ENCODE measurements at regions not wholly inside any gene's neighbourhood (a gene's known extent, or its start where the extent isn't known, plus 50 kb on each side); places are given as distances from the start of the nearest gene placed in this dataset.
"Not testable (repeated sequence)": the region's sequence is repeated elsewhere in the genome, so short reads cannot be mapped to it uniquely, and the experiment has no call there.

DNA sequence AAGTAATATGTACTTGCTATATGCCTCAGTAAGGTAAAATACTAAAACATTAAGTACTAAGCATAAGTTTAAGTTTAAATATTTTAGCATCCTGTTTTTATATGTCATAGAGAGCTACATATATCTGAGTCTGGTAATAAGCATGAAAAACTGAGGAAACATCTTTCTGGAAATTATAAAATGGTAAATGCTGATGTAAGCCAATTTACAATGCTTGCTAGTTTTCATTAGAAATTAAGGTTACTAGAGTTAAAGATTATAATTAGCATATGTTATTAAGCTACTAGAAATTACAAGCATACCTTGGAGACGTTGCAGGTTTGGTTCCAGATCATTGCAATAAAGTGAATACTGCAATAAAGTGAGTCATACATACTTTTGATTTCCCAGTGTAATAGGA lies 477.0 kb upstream of the LRRC7 start:
- ChIA-PET CTCF (interaction anchor here (0.6 kb wide), 1 partner anchor 13 kb away, joined by 4 read pairs; no protein-coding TSS in a partner anchor), POLR2A (no interaction called here)

GRCh38 chr1:69102058-69102457 lies 465.7 kb upstream of the LRRC7 start:
- H3K4me3 ChIP-seq (ENCODE audit: low read depth, low read length); CTCF ChIA-PET; DNase-seq (ENCODE audit: low read depth, low spot score); POLR2A ChIA-PET: not testable (repeated sequence)

More for the DNA sequence above, 477.0 kb upstream of the LRRC7 start:
- TF ChIP-seq CTCF (IDR thresholded peaks at IDR 0.05; ENCODE audit: insufficient read depth, low read length, missing control alignments): no peak
- H3K4me3 ChIP-seq (ENCODE audit: low read depth, low read length): no peak overlapping the region
- no peak for DNase-seq (ENCODE audit: low read depth, low spot score)

- no peak for DNase-seq (ENCODE audit: low read depth, low spot score)
- ChIA-PET CTCF (no interaction called here), POLR2A (no interaction called here)
- no peak overlapping the region for H3K4me3 ChIP-seq (ENCODE audit: low read depth, low read length)
- TF ChIP-seq CTCF (IDR thresholded peaks at IDR 0.05; ENCODE audit: insufficient read depth, low read length, missing control alignments): no peak
These were observed 464.5 kb upstream of the LRRC7 start for GRCh38 chr1:69103213-69103612.

- DNase-seq (ENCODE audit: low read depth, low spot score): no peak
- POLR2A ChIA-PET: no interaction called here
- no peak overlapping the region for H3K4me3 ChIP-seq (ENCODE audit: low read depth, low read length)
- no peak for TF ChIP-seq CTCF (IDR thresholded peaks at IDR 0.05; ENCODE audit: insufficient read depth, low read length, missing control alignments)
- CTCF ChIA-PET: no interaction called here
These were observed 463.9 kb upstream of the LRRC7 start for GRCh38 chr1:69103705-69104385.

GRCh38 chr1:69104894-69105293 lies 462.8 kb upstream of the LRRC7 start:
- DNase-seq (ENCODE audit: low read depth, low spot score): no peak
- no peak for TF ChIP-seq CTCF (IDR thresholded peaks at IDR 0.05; ENCODE audit: insufficient read depth, low read length, missing control alignments)
- no peak overlapping the region for H3K4me3 ChIP-seq (ENCODE audit: low read depth, low read length)
- ChIA-PET POLR2A (no interaction called here), CTCF (no interaction called here)

- H3K4me3 ChIP-seq (ENCODE audit: low read depth, low read length): no peak overlapping the region
- TF ChIP-seq CTCF (IDR thresholded peaks at IDR 0.05; ENCODE audit: insufficient read depth, low read length, missing control alignments): no peak
- DNase-seq (ENCODE audit: low read depth, low spot score): no peak
- CTCF ChIA-PET: no interaction called here
- POLR2A ChIA-PET: no interaction called here
These were observed 458.4 kb upstream of the LRRC7 start for GRCh38 chr1:69109277-69109676.

GRCh38 chr1:69110851-69111250 lies 456.9 kb upstream of the LRRC7 start:
- POLR2A ChIA-PET: no interaction called here

GRCh38 chr1:69120126-69120741 lies 447.5 kb upstream of the LRRC7 start:
- DNase-seq (ENCODE audit: low read depth, low spot score); POLR2A ChIA-PET; H3K4me3 ChIP-seq (ENCODE audit: low read depth, low read length); CTCF ChIA-PET: not testable (repeated sequence)

More at GRCh38 chr1:69110851-69111250, 456.9 kb upstream of the LRRC7 start:
- H3K4me3 ChIP-seq (ENCODE audit: low read depth, low read length): no peak overlapping the region
- CTCF ChIA-PET: no interaction called here
- TF ChIP-seq CTCF (IDR thresholded peaks at IDR 0.05; ENCODE audit: insufficient read depth, low read length, missing control alignments): no peak
- no peak for DNase-seq (ENCODE audit: low read depth, low spot score)
